HFFc6 (cell line): ENCODE measurements at regions not wholly inside any gene's neighbourhood (a gene's known extent, or its start where the extent isn't known, plus 50 kb on each side); places are given as distances from the start of the nearest gene placed in this dataset.
"Not testable (repeated sequence)": the region's sequence is repeated elsewhere in the genome, so short reads cannot be mapped to it uniquely, and the experiment has no call there.

Source experiments
- DNase-seq: peaks from one replicate; pipeline ENCODE4 v3.0.0-alpha.2; 2018
- H3K27ac Mint-ChIP-seq: 2 replicates; pipeline ENCODE4 v1.8.0; 2020; ENCODE audit warnings: mild to moderate bottlenecking, mixed read lengths
- H3K27me3 Mint-ChIP-seq: 2 replicates; pipeline ENCODE4 v1.8.0; 2021; ENCODE audit warnings: mild to moderate bottlenecking, moderate library complexity, mixed read lengths; ENCODE audit not compliant: insufficient read depth
- H3K36me3 Mint-ChIP-seq: 2 replicates; pipeline ENCODE4 v1.8.0; 2021; ENCODE audit warnings: low read depth, mixed read lengths
- H3K4me1 Mint-ChIP-seq: 2 replicates; pipeline ENCODE4 v1.8.0; 2020; ENCODE audit warnings: low read depth, mixed read lengths
- H3K4me3 Mint-ChIP-seq: 2 replicates; pipeline ENCODE4 v1.8.0; 2020; ENCODE audit warnings: mild to moderate bottlenecking, moderate library complexity, mixed read lengths
- H3K9me3 Mint-ChIP-seq: 2 replicates; pipeline ENCODE4 v1.8.0; 2020; ENCODE audit warnings: mild to moderate bottlenecking, mixed read lengths
- TF ChIP-seq, protein P1 (sequence below): fragments of 200-600 bp; sonication (generic); IDR thresholded peaks from 2 replicates; pipeline ENCODE4 v1.5.0; 2021; ENCODE audit warnings: antibody characterized with exemption, mild to moderate bottlenecking

GRCh38 chr10:81479316-81479715 is 395.7 kb upstream of the NRG3 start:
- no peak for DNase-seq
- Mint-ChIP-seq H3K36me3 (no peaks in the 10 kb centered on the region), H3K9me3 (peaks cover 26% of the 10 kb centered on the region), H3K27me3 (no peaks in the 10 kb centered on the region), H3K4me1 (no peaks in the 10 kb centered on the region), H3K4me3 (no peak overlapping the region), H3K27ac (no peak overlapping the region)
- TF ChIP-seq, protein P1, sequence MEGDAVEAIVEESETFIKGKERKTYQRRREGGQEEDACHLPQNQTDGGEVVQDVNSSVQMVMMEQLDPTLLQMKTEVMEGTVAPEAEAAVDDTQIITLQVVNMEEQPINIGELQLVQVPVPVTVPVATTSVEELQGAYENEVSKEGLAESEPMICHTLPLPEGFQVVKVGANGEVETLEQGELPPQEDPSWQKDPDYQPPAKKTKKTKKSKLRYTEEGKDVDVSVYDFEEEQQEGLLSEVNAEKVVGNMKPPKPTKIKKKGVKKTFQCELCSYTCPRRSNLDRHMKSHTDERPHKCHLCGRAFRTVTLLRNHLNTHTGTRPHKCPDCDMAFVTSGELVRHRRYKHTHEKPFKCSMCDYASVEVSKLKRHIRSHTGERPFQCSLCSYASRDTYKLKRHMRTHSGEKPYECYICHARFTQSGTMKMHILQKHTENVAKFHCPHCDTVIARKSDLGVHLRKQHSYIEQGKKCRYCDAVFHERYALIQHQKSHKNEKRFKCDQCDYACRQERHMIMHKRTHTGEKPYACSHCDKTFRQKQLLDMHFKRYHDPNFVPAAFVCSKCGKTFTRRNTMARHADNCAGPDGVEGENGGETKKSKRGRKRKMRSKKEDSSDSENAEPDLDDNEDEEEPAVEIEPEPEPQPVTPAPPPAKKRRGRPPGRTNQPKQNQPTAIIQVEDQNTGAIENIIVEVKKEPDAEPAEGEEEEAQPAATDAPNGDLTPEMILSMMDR, result no peak

DNA sequence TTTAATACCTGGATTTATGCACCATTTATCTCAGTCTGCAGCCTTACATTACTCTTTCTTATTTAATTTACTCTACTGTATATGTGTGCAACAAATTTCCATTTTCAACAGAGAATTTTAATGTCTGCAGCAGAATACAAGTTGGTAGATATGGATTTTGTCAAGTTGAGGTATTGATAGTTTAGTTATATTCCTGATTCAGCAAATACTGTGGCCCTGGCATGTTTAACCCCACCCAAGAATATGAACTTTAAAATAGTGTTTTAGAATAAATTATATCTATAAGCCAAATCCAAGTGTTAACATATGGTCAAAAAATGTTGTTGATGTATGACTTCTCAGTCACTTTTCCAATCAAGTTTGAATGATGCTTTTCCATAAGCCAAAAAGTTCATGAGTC is 378.4 kb upstream of the NRG3 start:
- Mint-ChIP-seq H3K4me3 (no peak overlapping the region), H3K27ac (no peak overlapping the region), H3K36me3 (no peaks in the 10 kb centered on the region), H3K4me1 (no peaks in the 10 kb centered on the region), H3K9me3 (peaks cover 28% of the 10 kb centered on the region), H3K27me3 (peaks cover 2% of the 10 kb centered on the region; the same call in 1 of the 2 replicates)
- TF ChIP-seq, protein P1, result no peak
- DNase-seq, result no peak

DNA sequence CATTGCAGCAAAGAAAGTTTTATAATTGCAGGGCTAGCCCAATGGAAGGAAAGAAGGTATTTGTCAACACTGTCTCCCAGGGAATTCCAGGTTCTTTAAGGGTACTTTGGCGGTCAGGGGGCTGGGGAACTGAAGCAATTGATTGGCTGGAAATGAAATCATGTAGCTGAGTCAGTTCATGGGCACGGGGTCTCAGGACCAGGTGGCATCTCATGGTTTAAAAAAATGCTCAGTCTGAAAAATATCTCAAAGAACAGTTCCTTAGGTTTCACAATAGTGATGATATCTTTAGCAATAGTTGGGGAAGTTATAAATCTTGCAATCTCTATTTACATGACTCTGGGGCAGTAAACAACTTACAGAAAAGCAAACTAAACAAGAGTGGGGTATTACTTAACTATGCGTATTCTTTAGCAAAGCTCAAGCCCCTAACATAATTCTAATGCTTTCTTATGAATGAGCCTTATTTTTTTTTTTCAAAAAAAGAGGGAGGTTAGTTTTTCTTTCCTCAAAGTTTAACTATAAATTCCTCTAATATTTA is 376.9 kb upstream of the NRG3 start:
- no peaks in the 10 kb centered on the region for H3K36me3 Mint-ChIP-seq
- H3K4me3 Mint-ChIP-seq, result no peak overlapping the region
- TF ChIP-seq, protein P1, result no peak
- no peak overlapping the region for H3K27ac Mint-ChIP-seq
- peaks cover 2% of the 10 kb centered on the region; the same call in 1 of the 2 replicates for H3K27me3 Mint-ChIP-seq
- peaks cover 24% of the 10 kb centered on the region for H3K9me3 Mint-ChIP-seq
- no peaks in the 10 kb centered on the region for H3K4me1 Mint-ChIP-seq
- DNase-seq, result no peak

DNA sequence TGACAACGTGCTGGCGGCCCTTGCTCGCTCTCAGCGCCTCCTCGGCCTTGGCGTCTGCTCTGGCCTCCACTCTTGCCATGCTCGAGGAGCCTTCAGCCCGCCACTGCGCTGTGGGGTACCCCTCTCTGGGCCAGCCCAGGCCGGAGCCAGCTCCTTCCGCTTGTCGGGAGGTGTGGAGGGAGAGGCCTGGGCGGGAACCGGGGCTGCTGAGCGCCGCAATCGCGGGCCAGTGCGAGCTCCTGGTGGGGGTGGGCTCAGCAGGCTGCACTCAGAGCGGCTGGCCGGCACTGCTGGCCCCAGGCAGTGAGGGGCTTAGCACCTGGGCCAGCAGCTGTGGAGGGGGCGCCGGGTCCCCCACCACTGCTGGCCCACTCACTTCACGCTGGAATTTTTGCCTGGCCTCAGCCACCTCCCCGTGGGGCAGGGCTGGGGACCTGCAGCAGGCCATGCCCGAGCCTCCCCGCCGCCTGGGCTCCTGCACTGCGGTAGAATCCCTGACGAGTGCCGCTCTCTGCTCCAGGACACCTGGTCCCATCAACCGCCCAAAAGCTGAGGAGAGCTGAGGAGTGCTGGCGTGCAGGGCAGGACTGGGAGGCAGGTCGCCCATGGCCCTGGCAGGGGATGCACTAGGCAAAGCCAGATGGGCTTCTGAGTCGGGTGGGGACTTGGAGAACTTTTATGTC is 372.2 kb upstream of the NRG3 start:
- no peak for DNase-seq
- Mint-ChIP-seq H3K4me3 (no peak overlapping the region), H3K27me3 (no peaks in the 10 kb centered on the region), H3K27ac (no peak overlapping the region), H3K9me3 (peaks cover 27% of the 10 kb centered on the region), H3K4me1 (no peaks in the 10 kb centered on the region), H3K36me3 (peaks cover 7% of the 10 kb centered on the region)
- TF ChIP-seq, protein P1, result no peak

GRCh38 chr10:81505777-81506176 is 369.2 kb upstream of the NRG3 start:
- H3K4me3 Mint-ChIP-seq, DNase-seq, H3K27ac Mint-ChIP-seq, H3K4me1 Mint-ChIP-seq, H3K27me3 Mint-ChIP-seq, H3K36me3 Mint-ChIP-seq: not testable (repeated sequence)
- H3K9me3 Mint-ChIP-seq, result peaks cover 32% of the 10 kb centered on the region

DNA sequence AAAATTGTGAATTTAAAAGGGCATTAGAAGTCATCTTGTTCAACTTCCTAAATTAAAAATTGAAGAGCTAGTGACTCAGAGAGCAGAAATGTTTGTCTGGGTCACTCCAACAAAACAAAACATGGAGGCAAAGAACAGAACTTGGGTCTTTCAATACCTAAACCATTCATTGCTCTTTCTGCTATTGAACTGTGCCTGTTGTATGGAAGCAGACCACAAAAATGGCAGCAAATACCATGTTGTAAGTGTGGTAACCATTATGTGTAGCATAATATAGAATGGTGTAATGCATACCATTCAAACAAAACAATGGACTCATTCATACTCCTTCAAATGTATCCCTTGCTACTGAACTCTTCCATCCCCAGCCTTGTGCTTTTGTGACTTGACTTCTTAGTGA is 360.2 kb upstream of the NRG3 start:
- Mint-ChIP-seq H3K4me1 (no peaks in the 10 kb centered on the region), H3K4me3 (no peak overlapping the region), H3K27ac (no peak overlapping the region), H3K9me3 (peaks cover 30% of the 10 kb centered on the region), H3K27me3 (no peaks in the 10 kb centered on the region), H3K36me3 (no peaks in the 10 kb centered on the region)
- DNase-seq, result no peak
- TF ChIP-seq, protein P1, result no peak
